GM19452 (cell line): ENCODE measurements at regions not wholly inside any gene's neighbourhood (a gene's known extent, or its start where the extent isn't known, plus 50 kb on each side); places are given as distances from the start of the nearest gene placed in this dataset.
"Not testable (repeated sequence)": the region's sequence is repeated elsewhere in the genome, so short reads cannot be mapped to it uniquely, and the experiment has no call there.

ENCODE experiments used
- ATAC-seq: cut with Tn5 transposase; IDR thresholded peaks from one replicate; pipeline ENCODE4 v1.9.1; 2021; ENCODE audit not compliant: unreplicated experiment

DNA sequence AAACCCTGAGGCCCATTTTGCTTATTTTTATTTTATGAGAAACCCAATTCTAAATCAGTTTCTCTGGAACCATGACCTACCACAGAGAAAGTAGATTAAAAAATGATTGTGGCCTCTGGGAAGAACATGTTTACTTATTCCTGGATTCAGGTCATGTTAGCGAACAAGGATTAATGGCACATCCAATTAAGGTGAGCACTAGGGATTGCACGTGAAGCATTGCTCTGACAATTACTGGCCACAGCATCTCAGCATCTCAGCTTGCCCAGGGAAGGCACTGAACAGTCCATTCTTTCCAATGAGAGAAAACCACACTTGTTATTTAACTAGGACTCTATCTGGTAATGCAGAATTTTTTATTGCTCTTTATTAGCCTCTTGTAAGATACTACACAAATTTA, 119.8 kb downstream of the ZNF330 start:
- ATAC-seq, result no peak

DNA sequence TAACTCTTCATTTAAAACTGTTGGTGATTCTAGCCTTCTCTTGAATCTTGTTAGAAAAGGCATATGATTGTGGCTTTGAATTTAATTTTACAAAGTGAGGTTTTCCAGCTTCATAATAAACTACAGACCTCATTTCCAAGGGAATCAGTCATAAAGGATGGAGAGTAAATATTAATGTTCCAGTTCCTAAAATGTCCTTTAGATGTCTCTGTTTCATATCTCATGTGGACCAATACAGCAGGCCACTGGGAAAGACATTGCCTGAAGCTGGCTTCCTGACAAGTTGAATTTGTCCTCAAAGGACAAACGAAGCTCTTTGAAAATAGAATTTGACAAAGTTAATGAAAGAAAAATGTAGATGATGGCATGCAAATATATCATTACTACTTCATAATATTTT, 125.4 kb downstream of the ZNF330 start:
- no peak for ATAC-seq

DNA sequence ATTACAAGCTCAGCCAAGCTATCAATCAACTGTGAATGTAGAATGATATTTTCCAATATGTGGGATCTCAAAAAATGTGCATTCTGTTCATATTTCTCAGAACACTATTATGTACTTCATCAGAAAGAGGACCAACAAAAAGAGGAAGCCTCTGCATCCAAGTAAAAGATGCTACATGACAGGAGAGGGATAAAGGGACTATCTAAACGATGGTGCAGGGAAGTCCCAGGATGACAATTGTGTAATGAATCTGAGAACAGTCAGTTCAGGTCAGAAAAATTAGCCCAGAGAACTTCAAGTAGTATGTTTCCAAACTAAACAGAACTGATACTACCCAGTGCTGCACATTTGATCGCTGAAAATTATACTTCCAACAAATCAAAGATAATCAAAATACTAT, 127.0 kb downstream of the ZNF330 start:
- no peak for ATAC-seq

DNA sequence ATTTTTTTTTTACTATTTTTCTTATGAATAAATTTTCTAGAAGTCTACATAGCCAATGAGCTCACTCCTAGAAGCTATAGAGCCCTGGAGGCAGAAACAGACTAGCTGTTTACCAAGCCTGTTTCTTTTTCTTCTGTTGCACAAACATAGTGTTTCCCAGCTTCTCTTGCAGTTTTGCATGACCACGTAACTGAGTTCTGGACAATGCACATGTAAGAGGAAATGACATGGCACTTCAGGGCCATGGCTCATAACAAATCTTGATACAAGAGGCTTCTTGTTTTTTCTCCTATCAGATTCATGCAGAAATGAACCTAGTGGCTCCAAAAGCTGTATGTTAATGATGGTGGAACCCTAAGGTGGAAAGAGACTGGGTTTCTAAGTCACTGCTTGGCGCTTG, 127.4 kb downstream of the ZNF330 start:
- no peak for ATAC-seq

DNA sequence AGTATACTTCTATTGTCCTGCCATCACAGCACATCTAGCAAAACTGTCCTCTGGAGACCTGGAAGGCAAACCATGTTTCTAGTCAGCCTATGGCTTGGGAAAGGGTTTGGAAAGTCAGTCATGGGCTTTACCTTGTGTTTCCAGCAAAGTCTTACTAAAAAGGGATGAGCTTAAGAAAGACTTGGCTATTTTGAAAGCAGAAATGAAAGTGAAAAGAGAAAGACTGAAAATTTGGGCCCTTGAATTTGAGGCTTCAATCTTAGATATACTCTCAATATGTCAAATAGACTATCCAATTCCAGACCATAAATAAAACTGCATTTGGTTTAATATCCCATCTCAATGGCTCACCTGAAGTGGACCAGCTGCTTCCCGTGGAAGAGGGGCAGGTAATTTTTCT, 127.9 kb downstream of the ZNF330 start:
- ATAC-seq, result no peak

DNA sequence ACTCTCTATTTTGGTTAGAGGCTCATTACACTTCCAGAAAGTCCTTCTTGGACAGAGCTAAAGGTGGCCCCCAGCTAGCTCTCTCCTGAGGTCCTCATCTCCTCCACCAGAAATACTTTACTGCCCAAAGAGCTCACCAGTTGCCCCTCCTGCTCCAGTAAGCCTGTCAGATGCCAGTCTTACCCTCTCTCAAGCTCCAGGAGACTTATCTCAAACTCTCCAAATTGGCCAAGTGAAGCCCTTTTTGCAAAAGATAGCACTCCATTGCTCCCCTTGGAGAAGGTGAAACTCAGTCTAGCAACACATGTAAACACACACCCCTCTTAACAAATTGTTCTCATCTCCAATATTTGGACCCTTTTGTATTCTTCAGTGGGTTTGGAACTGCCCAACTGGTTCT, 128.5 kb downstream of the ZNF330 start:
- no peak for ATAC-seq

DNA sequence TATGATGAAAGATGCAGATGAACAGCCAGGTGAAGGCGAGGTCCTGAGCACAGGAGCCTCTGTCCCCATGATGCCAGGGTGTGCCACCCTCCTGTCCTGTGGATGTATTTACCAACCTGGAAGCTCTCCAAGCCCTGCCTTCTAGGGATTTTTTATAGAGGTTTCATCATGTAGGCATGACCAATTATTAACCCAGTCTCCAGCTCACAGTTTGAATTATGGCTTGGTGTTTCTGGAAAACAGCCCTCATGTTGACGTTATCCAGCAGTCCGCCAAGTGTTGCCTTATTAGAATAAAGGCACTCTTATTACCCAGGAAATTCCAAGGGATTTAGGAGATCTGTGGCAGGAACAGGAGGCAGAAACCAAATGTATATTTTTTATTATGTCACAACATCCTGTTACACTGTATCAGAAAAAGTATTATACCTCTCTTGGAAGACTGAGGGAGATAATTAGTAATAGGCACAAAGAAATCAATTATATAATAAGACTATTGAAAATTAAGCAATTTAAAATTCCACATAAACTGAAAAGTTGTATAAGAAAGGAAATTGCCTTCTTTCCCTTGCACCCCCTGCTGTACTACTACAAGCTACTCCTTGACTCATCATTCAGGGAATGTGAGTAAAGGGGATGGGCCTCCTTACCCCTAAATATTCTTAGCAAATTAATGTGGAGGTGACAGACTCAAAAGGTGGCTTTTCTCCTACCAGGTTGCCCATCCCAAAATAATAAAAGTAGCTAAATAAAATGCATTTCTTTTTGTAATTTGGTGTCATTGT, 129.6 kb downstream of the ZNF330 start:
- no peak for ATAC-seq

DNA sequence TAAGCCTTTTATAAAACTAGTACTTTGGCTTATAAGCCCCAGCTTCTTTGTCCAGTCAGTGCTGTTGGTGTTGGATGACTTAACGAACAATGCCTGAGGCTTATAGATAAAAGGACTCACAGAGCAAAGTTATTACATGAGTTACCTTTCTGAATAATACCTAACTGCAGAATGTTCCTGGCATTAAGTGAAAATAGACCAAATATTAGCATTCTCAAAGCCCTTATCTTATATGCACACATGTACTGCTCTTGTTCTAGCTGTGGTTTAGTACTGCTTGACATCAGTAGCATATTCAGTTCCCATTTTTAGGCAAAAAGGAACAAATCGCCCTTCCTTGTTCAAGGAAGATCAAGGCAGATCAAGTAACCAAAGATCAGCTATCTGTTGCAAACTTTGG, 131.6 kb downstream of the ZNF330 start:
- ATAC-seq, result no peak

DNA sequence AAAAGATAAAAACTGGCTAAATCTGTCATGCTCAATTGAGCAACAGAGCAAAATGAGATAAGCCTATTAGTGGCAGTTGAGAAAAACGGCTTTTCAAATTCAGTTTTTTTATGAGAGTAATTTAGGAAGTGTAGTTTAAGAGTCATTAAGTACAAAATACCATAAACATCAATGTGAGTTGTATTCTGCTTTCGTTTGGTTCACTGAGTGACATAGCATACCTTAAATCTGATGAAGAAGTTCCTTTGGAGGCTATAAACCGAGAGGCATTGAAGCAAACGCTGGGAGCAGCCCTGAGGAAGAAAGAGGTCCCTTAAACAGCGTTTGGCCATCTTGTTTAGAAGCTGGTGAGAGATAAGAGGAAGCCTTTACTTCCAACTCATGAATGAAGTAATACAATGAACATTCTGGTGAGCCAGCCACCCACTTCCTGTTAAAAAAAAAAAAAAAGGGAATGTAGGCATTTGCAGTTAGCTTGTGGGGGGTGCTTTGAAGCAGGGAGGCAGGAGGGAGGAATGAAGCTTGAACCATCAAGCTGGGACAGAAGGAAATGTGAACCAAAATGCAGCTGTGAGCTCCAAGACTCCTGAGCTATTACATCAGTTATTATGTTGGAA, 132.3 kb downstream of the ZNF330 start:
- ATAC-seq, result no peak

DNA sequence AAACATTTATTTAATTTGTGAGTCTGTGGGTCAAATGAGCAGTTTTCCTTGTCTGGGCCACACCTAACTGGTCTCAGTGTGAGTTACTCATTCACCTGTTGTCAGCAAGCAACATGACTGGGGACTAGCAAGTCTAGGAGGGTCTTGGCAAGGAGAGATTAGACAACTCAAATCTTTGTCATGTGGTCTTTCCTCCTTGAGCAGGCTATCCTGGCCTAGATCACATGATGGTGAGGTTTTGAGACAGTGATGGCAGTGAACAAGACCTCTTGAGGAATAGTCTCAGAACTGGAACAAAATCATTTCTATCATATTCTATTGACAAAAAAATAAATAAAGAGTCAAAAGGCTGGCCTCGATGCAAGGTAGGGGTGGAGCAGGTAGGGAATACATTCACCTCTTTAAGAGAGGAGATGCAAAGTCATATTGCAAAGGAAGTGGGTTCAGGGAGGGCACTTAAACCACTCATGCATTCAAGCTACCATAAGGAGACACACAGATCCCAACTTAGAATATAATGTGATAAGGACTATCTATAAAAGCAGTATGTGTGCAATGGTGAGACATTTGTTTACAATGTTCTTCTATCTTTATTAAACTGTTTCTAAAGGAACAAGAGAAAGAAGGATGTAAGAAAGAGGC, 135.7 kb downstream of the ZNF330 start:
- no peak for ATAC-seq

DNA sequence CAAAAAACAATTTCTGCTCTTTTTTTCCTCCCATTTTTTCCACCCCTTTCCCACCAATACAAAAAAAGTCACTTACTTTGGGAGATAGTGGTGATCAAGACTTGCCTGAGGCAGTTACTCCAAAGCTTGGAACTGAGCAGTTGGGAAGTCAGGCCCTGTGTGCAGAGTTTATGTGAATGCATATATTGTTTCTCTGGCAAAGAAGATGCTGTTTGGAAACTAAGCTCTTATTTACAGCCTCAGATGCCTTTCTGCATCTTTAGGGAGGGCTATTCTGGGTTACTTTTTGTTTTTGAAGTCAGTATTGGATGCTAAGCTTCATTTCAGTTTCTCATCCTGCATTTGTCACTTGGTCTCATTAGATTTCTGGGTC, 136.3 kb downstream of the ZNF330 start:
- no peak for ATAC-seq

DNA sequence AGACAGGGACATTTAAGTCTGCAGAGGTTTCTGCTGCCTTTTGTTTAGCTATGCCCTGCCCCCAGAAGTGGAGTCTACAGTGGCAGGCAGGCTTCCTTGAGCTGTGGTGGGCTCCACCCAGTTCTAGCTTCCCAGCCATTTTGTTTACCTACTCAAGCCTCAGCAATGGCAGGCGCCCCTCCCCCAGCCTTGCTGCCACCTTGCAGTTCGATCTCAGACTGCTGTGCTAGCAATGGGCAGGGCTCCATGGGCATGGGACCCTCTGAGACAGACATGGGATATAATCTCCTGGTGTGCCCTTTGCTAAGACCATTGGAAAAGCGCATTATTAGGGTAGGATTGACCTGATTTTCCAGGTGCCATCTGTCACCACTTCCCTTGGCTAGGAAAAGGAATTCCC, 147.5 kb downstream of the ZNF330 start:
- not testable (repeated sequence) for ATAC-seq

DNA sequence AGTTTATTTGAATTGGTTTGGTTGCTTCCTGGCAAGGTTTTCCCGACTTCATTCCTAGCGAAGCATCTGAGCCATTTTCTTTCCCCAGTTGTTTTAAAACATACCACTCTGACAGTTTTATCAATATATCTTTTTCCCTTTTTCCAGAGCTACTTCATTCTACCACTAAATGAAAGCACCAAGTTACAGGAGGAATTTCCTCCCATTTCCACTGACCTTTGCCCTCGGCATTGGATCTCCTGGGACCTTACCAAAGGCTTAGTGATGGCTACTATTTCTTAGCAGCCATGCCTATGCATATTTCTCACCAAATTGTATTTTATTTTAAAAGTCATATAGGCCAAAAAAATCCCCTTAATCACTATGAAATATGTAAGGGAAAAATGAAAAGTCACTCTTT, 150.5 kb downstream of the ZNF330 start:
- no peak for ATAC-seq

DNA sequence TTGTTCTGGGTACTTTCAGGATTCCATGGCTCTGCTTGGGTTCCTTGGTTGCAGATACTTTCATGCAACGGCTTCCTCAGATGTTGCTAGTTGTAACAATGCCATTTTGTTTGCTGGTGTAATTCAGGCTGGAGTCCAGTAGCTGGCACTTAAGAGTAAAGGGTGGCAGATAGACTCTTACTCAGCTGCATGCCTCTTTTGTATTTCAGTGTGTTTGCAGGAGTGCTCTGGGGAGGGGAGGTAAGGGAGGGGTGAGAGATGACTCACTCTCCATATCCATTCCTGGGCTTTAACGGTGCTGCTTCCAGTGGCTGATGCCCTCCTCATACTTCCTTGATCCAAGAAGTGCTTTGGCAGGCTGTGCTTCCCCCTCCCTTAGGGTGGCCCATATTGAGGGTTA, 155.2 kb downstream of the ZNF330 start:
- ATAC-seq, result no peak

DNA sequence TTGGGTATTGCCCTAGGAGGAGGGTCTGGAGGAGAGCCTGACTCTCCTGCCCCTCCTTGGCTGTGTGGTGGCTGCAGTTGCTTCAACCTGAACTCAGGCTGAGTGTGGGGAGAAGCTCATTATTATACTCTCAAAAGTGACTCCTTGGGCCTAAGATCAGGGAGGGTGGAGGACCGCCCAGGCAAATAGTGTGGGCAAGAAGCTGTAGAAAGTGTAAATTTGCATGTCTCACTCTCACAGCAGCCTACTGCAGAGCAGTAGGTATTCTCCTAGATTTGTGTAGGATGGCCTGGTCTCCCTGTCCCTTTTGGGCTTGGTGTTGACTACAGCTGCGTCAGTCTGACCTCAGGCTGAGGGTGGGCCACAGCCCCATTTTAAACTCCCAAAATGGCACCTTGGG, 156.1 kb downstream of the ZNF330 start:
- no peak for ATAC-seq

DNA sequence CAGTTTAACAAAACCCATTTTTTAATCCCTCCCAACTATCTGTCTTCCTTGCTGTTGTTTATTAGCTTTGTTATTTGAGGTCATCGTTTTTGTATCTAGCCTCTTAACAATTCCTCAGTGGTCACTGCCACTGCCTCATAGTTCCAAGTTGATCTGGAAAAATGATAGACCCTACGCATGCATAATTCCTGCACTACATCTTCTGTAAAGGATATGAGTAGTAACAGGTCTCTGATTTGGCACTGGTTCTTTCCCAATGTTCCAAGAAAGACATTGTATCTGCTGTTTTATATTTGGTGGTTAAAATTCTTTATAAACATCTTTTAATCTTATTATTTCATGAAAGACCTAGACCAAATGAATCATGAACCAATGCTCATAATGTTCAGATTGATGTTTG, 166.6 kb downstream of the ZNF330 start:
- no peak for ATAC-seq

DNA sequence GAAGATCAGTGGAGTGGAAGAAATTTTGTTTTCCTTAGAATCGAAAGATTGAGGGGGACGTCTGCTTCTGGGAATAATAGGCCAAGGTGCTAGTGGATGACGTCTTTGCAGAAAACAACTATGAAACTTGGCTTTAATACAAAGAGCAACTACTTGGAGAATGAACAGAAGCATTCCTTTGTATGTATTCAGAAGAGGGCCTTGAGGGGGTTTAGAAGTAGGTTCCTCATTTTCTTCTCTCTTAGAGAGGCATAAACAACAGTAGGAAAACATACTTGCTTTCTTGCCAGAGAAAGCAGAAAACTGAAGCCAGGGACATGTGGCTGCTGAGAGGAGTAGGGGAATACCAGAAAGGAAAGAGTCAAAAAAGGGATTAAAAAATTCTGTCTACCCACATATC, 167.8 kb downstream of the ZNF330 start:
- ATAC-seq, result no peak

DNA sequence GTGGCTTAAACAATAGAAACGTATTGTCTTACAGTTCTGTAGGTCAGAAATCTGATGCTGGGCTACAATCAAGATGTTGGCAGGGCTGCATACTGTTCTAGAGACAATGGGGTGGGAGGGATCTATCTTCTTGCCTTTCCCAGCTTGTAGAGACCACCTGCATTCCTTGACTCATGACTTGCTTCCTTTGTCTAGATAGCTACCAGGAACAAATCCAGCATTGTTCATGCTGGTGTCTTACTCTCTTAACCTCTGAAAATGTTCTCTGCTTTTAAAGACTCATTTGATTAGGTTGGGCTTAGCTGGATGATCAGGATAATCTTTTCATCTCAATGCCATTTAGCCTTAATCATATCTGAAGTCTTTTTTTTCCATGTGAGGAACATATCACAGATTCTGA, 169.0 kb downstream of the ZNF330 start:
- ATAC-seq, result no peak

DNA sequence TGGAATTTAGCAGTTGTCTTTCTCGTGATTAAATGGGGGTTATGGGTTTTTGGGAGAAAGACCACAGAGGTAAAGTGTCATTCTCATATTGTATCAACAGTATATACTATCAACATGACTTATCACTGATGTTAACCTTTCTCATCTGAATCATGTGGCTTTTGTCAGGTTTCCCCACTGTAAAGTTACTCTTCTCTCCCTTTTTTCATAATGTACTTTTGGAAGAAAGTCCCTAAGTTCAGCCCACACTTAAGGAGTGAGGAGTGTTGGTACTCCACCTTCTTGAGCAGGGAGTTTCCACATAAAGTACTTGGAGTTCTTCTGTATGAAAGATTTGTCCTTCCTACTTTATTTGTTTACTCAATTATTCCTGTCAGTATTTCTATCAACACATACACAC, 169.9 kb downstream of the ZNF330 start:
- no peak for ATAC-seq

DNA sequence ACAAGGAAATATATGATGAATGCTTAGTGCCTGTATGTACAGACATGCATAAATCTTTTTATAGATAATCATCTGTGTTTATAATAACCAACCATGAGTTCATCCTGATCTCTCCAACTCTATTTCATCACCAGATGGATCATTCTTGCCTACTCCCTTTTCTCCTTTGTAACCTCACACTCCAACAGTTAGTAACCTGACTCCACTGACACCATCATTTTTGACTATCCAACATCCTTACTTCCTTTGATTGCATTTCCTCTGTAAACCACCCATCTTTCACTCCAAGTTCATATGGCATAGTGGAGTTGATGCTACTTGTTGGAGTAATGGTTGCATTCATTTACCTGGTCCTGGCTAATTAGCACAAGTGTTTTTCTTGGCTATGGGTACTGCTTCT, 170.6 kb downstream of the ZNF330 start:
- no peak for ATAC-seq

DNA sequence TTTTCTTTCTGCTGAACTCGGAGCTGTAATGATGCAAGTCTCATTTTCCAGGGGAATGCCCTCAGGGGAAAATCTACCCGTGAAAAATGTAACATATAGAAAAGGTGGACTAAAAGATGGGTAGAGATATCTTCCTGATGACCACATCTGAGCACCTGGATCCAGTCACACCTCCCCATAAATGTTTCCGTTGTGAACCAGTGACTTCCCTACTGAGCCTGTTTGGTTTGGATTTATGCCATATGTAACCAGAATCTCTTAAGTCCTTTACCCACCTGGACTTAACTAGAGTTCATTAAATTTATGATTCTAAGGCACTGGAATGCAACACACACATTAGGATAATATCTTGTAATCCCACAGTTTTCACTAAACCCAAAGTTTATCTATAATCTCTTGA, 171.1 kb downstream of the ZNF330 start:
- no peak for ATAC-seq

DNA sequence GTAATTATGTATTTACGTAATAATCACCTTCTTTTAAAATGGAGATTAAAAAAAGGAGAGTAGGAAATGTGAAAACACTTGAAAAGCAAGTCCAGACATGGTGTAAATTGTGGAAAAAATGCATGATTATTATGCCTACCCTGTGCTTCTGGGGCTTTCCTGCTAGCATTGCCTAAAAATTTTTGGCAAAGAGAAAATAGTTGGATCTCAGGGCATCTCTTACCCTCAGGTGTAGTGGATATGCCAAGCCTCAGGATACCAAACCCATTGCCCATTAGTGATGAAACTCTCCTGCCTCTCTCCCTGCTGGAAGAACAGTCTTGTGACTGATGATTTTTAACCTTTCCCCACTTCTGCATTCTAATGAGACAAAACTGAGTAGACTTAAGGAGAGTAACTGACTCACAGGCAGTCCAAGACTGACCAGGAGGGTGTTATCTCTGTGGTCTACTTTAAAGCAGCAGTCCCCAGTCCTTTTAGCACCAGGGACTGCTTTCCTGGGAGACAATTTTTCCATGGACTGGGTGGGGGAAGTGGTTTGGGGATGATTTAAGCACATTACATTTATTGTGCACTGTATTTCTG, 174.6 kb downstream of the ZNF330 start:
- ATAC-seq, result no peak
